WTC11 (cell line): ENCODE measurements at regions not wholly inside any gene's neighbourhood (a gene's known extent, or its start where the extent isn't known, plus 50 kb on each side); places are given as distances from the start of the nearest gene placed in this dataset.

Experiments used
- ATAC-seq: fragments of 200-7000 bp; cut with Tn5 transposase; 2 replicates; pipeline ENCODE4 v1.10.0; 2021; ENCODE audit warnings: mild to moderate bottlenecking, moderate library complexity
- CTCF ChIA-PET: fragments of 300-600 bp; sonication (Branson Sonifier 250); formaldehyde crosslinking; loops from one replicate; lab custom pipeline; 2021; ENCODE audit warnings: antibody characterized with exemption; lab: Charles Lee
- POLR2A ChIA-PET: fragments of 350-600 bp; sonication (Branson Sonifier 250); formaldehyde crosslinking; loops from one replicate; lab custom pipeline; 2021; ENCODE audit warnings: antibody characterized with exemption; lab: Charles Lee
- DNase-seq: peaks from one replicate; pipeline ENCODE4 v3.0.0; 2021; ENCODE audit warnings: low spot score
- H3K27ac Mint-ChIP-seq: 2 replicates; pipeline ENCODE4 v1.8.0; 2021; ENCODE audit warnings: mixed read lengths
- H3K27me3 Mint-ChIP-seq: 2 replicates; pipeline ENCODE4 v1.8.0; 2021; ENCODE audit warnings: low read depth, mild to moderate bottlenecking, moderate library complexity, mixed read lengths
- H3K36me3 Mint-ChIP-seq: 2 replicates; pipeline ENCODE4 v1.8.0; 2021; ENCODE audit warnings: mixed read lengths
- H3K4me1 Mint-ChIP-seq: 2 replicates; pipeline ENCODE4 v1.8.0; 2022; ENCODE audit warnings: mixed read lengths
- H3K4me3 Mint-ChIP-seq: 2 replicates; pipeline ENCODE4 v1.8.0; 2021; ENCODE audit warnings: mild to moderate bottlenecking, moderate library complexity, mixed read lengths
- H3K9me3 Mint-ChIP-seq: 2 replicates; pipeline ENCODE4 v1.8.0; 2021; ENCODE audit warnings: mixed read lengths
- ATF1 ChIP-seq: sonication (generic); formaldehyde crosslinking; IDR thresholded peaks from 2 replicates; pipeline ENCODE4 v1.8.1; 2023; ENCODE audit warnings: mild to moderate bottlenecking, moderate library complexity, missing genetic modification reagents
- FOXK1 ChIP-seq: sonication (generic); formaldehyde crosslinking; IDR thresholded peaks from 2 replicates; pipeline ENCODE4 v1.8.0; 2022; ENCODE audit warnings: mild to moderate bottlenecking, moderate library complexity, missing genetic modification reagents
- KAT7 ChIP-seq: sonication (generic); formaldehyde crosslinking; IDR thresholded peaks from 2 replicates; pipeline ENCODE4 v1.8.1; 2023; ENCODE audit warnings: missing genetic modification reagents, mild to moderate bottlenecking, borderline replicate concordance
- MXD4 ChIP-seq: fragments of 250-450 bp; sonication (Bioruptor Pico); IDR thresholded peaks from 2 replicates; pipeline ENCODE4 v1.8.0; 2021; ENCODE audit warnings: mild to moderate bottlenecking, moderate library complexity, borderline replicate concordance
- MYBL2 ChIP-seq: sonication (generic); formaldehyde crosslinking; IDR thresholded peaks from 2 replicates; pipeline ENCODE4 v1.8.1; 2023; ENCODE audit warnings: mild to moderate bottlenecking, moderate library complexity, missing genetic modification reagents
- TEAD4 ChIP-seq: sonication (generic); formaldehyde crosslinking; IDR thresholded peaks from 2 replicates; pipeline ENCODE4 v1.8.0; 2022; ENCODE audit warnings: mild to moderate bottlenecking, missing genetic modification reagents
- ZNF138 ChIP-seq: sonication (generic); formaldehyde crosslinking; conservative IDR thresholded peaks from 2 replicates; pipeline ENCODE4 v1.8.1; 2022; ENCODE audit warnings: mild to moderate bottlenecking, moderate library complexity, missing genetic modification reagents
- ZNF219 ChIP-seq: sonication (generic); formaldehyde crosslinking; IDR thresholded peaks from 2 replicates; pipeline ENCODE4 v1.8.0; 2023; ENCODE audit warnings: missing genetic modification reagents, mild to moderate bottlenecking, borderline replicate concordance
- ZNF317 ChIP-seq: sonication (generic); formaldehyde crosslinking; IDR thresholded peaks from 2 replicates; pipeline ENCODE4 v1.8.1; 2023; ENCODE audit warnings: low read depth, mild to moderate bottlenecking, moderate library complexity, missing genetic modification reagents, borderline replicate concordance
- TF ChIP-seq, protein P1 (sequence below): sonication (generic); formaldehyde crosslinking; IDR thresholded peaks from 2 replicates; pipeline ENCODE4 v1.8.1; 2022; ENCODE audit warnings: mild to moderate bottlenecking, moderate library complexity, missing genetic modification reagents
- TF ChIP-seq, protein P2 (sequence below): fragments of 250-450 bp; sonication (Bioruptor Pico); conservative IDR thresholded peaks from 2 replicates; pipeline ENCODE4 v1.9.0; 2021; ENCODE audit warnings: mild to moderate bottlenecking
- TF ChIP-seq, protein P3 (sequence below): sonication (generic); formaldehyde crosslinking; conservative IDR thresholded peaks from 2 replicates; pipeline ENCODE4 v1.8.1; 2023; ENCODE audit warnings: mild to moderate bottlenecking, low read depth, missing genetic modification reagents, moderate library complexity
- TF ChIP-seq, protein P4 (sequence below): sonication (generic); formaldehyde crosslinking; IDR thresholded peaks from 2 replicates; pipeline ENCODE4 v1.8.0; 2023; ENCODE audit warnings: missing genetic modification reagents
- TF ChIP-seq, protein P5 (sequence below): fragments of 250-450 bp; sonication (Bioruptor Pico); IDR thresholded peaks from 2 replicates; pipeline ENCODE4 v1.9.0; 2021; ENCODE audit warnings: mild to moderate bottlenecking
- TF ChIP-seq, protein P6 (sequence below): sonication (generic); formaldehyde crosslinking; IDR thresholded peaks from 2 replicates; pipeline ENCODE4 v1.8.0; 2022; ENCODE audit warnings: missing genetic modification reagents

DNA sequence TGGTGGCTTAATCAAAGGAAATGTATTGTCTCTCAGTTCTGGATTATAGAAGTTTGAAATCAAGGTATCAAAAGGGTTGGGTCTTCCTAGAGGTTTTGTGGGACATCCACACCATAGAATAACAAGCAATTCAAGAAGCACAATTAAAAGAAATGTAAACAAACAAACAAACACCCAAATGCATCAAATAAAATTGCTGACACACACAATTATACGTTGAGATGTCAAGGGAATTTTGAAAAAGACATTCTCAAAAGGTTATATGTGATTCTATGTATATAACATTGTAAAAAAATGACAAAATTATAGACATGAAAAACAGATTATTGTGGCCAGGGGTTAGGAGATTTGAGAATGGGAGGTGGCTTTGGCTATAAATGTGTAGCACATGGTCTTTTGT, 250.7 kb upstream of the AGA start:
- TF ChIP-seq MYBL2 (CRISPR knock-in tag) (no peak), TEAD4 (CRISPR knock-in tag) (no peak), FOXK1 (no peak), ZNF317 (CRISPR knock-in tag) (no peak), ATF1 (CRISPR knock-in tag) (no peak), KAT7 (no peak), ZNF219 (CRISPR knock-in tag) (no peak), ZNF138 (CRISPR knock-in tag) (no peak)
- TF ChIP-seq, protein P1, sequence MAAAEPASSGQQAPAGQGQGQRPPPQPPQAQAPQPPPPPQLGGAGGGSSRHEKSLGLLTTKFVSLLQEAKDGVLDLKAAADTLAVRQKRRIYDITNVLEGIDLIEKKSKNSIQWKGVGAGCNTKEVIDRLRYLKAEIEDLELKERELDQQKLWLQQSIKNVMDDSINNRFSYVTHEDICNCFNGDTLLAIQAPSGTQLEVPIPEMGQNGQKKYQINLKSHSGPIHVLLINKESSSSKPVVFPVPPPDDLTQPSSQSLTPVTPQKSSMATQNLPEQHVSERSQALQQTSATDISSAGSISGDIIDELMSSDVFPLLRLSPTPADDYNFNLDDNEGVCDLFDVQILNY (CRISPR knock-in tag): no peak
- TF ChIP-seq, protein P2, sequence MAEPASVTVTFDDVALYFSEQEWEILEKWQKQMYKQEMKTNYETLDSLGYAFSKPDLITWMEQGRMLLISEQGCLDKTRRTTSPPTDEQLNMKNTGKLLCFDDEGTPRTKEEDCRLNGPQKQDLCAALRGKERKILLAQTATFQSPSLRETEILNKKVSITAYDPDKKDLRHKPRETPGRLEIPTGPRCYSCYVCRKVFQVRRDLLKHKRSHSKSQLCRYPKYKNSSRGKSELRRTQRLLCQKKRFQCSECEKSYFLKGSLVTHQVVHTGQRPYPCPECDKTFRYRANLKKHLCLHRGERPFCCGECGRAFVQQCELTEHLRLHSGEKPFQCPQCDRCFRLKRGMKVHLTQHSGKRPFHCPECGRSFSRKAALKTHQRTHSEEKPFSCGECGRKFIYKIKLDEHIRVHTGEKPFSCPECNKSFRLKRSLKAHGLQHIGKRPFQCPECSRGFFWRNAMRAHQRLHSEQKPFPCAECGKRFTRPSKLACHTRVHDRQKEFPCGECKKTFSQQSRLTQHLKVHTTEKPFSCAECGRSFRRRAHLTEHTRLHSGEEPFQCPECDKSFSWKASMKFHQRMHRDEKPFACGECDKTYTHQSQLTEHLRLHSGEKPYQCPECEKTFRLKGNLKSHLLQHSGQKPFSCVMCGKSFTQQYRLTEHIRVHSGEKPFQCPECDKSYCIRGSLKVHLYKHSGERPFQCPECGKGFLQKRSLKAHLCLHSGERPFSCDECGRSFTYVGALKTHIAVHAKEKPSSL (CRISPR knock-in tag): no peak
- TF ChIP-seq, protein P3, sequence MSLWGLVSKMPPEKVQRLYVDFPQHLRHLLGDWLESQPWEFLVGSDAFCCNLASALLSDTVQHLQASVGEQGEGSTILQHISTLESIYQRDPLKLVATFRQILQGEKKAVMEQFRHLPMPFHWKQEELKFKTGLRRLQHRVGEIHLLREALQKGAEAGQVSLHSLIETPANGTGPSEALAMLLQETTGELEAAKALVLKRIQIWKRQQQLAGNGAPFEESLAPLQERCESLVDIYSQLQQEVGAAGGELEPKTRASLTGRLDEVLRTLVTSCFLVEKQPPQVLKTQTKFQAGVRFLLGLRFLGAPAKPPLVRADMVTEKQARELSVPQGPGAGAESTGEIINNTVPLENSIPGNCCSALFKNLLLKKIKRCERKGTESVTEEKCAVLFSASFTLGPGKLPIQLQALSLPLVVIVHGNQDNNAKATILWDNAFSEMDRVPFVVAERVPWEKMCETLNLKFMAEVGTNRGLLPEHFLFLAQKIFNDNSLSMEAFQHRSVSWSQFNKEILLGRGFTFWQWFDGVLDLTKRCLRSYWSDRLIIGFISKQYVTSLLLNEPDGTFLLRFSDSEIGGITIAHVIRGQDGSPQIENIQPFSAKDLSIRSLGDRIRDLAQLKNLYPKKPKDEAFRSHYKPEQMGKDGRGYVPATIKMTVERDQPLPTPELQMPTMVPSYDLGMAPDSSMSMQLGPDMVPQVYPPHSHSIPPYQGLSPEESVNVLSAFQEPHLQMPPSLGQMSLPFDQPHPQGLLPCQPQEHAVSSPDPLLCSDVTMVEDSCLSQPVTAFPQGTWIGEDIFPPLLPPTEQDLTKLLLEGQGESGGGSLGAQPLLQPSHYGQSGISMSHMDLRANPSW (CRISPR knock-in tag): no peak
- TF ChIP-seq, protein P4, sequence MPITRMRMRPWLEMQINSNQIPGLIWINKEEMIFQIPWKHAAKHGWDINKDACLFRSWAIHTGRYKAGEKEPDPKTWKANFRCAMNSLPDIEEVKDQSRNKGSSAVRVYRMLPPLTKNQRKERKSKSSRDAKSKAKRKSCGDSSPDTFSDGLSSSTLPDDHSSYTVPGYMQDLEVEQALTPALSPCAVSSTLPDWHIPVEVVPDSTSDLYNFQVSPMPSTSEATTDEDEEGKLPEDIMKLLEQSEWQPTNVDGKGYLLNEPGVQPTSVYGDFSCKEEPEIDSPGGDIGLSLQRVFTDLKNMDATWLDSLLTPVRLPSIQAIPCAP (CRISPR knock-in tag): no peak
- TF ChIP-seq, protein P5, sequence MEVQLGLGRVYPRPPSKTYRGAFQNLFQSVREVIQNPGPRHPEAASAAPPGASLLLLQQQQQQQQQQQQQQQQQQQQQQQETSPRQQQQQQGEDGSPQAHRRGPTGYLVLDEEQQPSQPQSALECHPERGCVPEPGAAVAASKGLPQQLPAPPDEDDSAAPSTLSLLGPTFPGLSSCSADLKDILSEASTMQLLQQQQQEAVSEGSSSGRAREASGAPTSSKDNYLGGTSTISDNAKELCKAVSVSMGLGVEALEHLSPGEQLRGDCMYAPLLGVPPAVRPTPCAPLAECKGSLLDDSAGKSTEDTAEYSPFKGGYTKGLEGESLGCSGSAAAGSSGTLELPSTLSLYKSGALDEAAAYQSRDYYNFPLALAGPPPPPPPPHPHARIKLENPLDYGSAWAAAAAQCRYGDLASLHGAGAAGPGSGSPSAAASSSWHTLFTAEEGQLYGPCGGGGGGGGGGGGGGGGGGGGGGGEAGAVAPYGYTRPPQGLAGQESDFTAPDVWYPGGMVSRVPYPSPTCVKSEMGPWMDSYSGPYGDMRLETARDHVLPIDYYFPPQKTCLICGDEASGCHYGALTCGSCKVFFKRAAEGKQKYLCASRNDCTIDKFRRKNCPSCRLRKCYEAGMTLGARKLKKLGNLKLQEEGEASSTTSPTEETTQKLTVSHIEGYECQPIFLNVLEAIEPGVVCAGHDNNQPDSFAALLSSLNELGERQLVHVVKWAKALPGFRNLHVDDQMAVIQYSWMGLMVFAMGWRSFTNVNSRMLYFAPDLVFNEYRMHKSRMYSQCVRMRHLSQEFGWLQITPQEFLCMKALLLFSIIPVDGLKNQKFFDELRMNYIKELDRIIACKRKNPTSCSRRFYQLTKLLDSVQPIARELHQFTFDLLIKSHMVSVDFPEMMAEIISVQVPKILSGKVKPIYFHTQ (CRISPR knock-in tag): no peak
- no peaks in the 10 kb centered on the region for H3K27me3 Mint-ChIP-seq
- ATAC-seq (no peak), DNase-seq (no peak)
- peaks cover 4% of the 10 kb centered on the region; the same call in 1 of the 2 replicates for H3K4me1 Mint-ChIP-seq
- H3K9me3 Mint-ChIP-seq: no peaks in the 10 kb centered on the region
- POLR2A ChIA-PET: no interaction called here
- H3K27ac Mint-ChIP-seq: no peak overlapping the region
- H3K36me3 Mint-ChIP-seq: no peaks in the 10 kb centered on the region
- H3K4me3 Mint-ChIP-seq: no peak overlapping the region
- CTCF ChIA-PET: no interaction called here

DNA sequence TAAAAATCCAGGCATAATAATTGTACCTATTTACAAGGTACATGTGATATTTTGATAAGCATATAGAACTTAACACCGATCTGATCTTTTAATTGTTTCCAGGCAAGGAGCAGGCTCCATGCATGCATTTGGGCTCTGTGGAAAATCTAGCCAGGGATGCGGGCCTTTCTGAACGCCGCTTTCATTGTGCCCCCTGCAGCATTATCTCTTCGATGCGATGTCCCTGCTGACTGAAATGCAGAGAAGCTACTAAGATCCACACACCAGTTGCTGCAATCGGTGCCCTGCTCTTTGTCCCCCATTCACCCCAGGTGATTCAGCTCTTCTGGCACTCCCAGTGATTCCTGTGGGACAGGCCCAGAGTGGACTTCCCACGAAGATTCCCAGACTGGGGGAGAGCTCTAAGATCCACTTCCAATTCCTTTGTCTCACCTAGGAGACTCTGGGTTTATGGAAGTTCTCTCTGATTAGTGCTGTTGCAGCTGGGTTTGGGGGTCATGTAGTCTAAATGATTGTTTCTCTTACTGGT, 254.3 kb upstream of the AGA start:
- Mint-ChIP-seq H3K27me3 (no peaks in the 10 kb centered on the region), H3K4me1 (peaks cover 4% of the 10 kb centered on the region; the same call in 1 of the 2 replicates), H3K36me3 (no peaks in the 10 kb centered on the region), H3K4me3 (no peak overlapping the region), H3K27ac (peak overlapping the region; percentile 36), H3K9me3 (no peaks in the 10 kb centered on the region)
- ChIA-PET CTCF (interaction anchor here (0.6 kb wide), 1 partner anchor 320 kb away, joined by 3 read pairs; no protein-coding TSS in a partner anchor), POLR2A (no interaction called here)
- ATAC-seq: peak; percentile 83
- TF ChIP-seq, protein P6, sequence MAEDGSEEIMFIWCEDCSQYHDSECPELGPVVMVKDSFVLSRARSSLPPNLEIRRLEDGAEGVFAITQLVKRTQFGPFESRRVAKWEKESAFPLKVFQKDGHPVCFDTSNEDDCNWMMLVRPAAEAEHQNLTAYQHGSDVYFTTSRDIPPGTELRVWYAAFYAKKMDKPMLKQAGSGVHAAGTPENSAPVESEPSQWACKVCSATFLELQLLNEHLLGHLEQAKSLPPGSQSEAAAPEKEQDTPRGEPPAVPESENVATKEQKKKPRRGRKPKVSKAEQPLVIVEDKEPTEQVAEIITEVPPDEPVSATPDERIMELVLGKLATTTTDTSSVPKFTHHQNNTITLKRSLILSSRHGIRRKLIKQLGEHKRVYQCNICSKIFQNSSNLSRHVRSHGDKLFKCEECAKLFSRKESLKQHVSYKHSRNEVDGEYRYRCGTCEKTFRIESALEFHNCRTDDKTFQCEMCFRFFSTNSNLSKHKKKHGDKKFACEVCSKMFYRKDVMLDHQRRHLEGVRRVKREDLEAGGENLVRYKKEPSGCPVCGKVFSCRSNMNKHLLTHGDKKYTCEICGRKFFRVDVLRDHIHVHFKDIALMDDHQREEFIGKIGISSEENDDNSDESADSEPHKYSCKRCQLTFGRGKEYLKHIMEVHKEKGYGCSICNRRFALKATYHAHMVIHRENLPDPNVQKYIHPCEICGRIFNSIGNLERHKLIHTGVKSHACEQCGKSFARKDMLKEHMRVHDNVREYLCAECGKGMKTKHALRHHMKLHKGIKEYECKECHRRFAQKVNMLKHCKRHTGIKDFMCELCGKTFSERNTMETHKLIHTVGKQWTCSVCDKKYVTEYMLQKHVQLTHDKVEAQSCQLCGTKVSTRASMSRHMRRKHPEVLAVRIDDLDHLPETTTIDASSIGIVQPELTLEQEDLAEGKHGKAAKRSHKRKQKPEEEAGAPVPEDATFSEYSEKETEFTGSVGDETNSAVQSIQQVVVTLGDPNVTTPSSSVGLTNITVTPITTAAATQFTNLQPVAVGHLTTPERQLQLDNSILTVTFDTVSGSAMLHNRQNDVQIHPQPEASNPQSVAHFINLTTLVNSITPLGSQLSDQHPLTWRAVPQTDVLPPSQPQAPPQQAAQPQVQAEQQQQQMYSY (CRISPR knock-in tag): peak; percentile 82
- no peak for TF ChIP-seq MXD4 (CRISPR knock-in tag)
- peak; percentile 21 for DNase-seq
